HAP-1 (cell line): ENCODE measurements at regions not wholly inside any gene's neighbourhood (a gene's known extent, or its start where the extent isn't known, plus 50 kb on each side); places are given as distances from the start of the nearest gene placed in this dataset.

ENCODE experiments used
- DNase-seq, 2 experiments: peaks; one replicate each; pipeline ENCODE4 v3.0.0-alpha.2; 2016 to 2020; ENCODE audit warnings: low spot score in 2 of 2
- H3K27me3 ChIP-seq: fragments of 250-450 bp; sonication (Bioruptor Pico); 2 replicates; pipeline ENCODE4 v1.5.1; 2020; ENCODE audit warnings: low read depth, mild to moderate bottlenecking, moderate library complexity
- H3K36me3 ChIP-seq: fragments of 250-450 bp; sonication (Bioruptor Pico); replicated peaks from 2 replicates; pipeline ENCODE4 v1.5.1; 2020; ENCODE audit warnings: mild to moderate bottlenecking
- H3K4me1 ChIP-seq: fragments of 250-450 bp; sonication (Bioruptor Pico); 2 replicates; pipeline ENCODE4 v1.5.1; 2020; ENCODE audit warnings: mild to moderate bottlenecking
- H3K4me3 ChIP-seq: fragments of 250-450 bp; sonication (Bioruptor Pico); 2 replicates; pipeline ENCODE4 v1.5.1; 2020; ENCODE audit warnings: mild to moderate bottlenecking, moderate library complexity
- H3K9me3 ChIP-seq: fragments of 250-450 bp; sonication (Bioruptor Pico); 2 replicates; pipeline ENCODE4 v1.5.1; 2020; ENCODE audit warnings: mild to moderate bottlenecking, moderate library complexity
- in situ Hi-C: fragments of 300-500 bp; cut with MboI; formaldehyde crosslinking; loops from 3 replicates; pipeline ENCODE4 v1.14.3; 2020; ENCODE audit warnings: low sequenced_read_pairs, inconsistent platforms, mixed read lengths

GRCh38 chr22:34913826-34914225 lies 152.1 kb upstream of the ISX start:
- Histone ChIP-seq H3K4me3 (no peak overlapping the region), H3K36me3 (no peaks in the 10 kb centered on the region), H3K4me1 (no peaks in the 10 kb centered on the region), H3K9me3 (no peaks in the 10 kb centered on the region), H3K27me3 (no peaks in the 10 kb centered on the region)
- DNase-seq: no peak
- in situ Hi-C loops: no loop called here

DNA sequence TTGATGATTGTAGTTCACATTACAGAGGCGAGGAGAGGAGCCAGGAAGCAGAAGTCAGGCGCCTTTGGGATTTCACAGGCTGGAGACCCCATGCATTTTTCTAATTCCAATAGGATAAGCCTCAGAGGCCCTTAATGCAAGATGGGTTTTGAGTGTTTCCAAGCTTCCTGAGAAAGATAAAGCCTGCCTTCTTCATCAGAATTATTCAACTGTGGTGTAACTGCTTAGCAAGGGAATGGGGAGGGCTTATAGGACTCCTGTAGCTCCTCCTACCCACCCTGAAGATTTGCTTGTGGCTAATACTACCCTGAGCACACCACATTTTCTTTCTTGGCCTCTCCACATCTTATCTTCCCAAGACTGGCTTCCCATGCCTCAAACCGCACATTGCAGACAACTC lies 151.1 kb upstream of the ISX start:
- Histone ChIP-seq H3K27me3 (no peaks in the 10 kb centered on the region), H3K4me3 (no peak overlapping the region), H3K9me3 (no peaks in the 10 kb centered on the region), H3K36me3 (no peaks in the 10 kb centered on the region), H3K4me1 (no peaks in the 10 kb centered on the region)
- in situ Hi-C loops: no loop called here
- DNase-seq: no peak

GRCh38 chr22:34917239-34917638 lies 148.7 kb upstream of the ISX start:
- no peaks in the 10 kb centered on the region for H3K4me1 ChIP-seq
- DNase-seq: no peak
- in situ Hi-C loops: no loop called here
- H3K4me3 ChIP-seq: no peak overlapping the region
- H3K9me3 ChIP-seq: no peaks in the 10 kb centered on the region
- no peaks in the 10 kb centered on the region for H3K36me3 ChIP-seq
- no peaks in the 10 kb centered on the region for H3K27me3 ChIP-seq

DNA sequence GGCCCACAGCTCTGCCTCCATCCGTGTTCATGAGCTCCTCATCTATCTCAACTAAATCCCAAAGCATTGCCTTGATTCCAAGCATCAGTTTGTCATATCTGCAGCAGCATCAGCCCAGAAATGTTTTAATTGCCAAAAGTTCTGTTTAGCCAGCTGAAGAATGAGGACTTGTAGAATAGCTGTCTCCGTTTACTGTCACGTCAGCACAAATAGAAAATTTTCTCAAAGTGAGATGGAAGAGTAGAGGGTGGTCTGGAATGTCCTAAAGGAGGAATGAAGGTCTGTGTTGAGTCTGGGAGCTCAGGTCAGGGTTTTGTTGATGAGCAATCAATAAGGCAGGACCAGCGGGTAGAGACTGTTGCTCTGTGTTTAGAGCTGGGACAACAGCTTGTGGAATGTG lies 134.9 kb upstream of the ISX start:
- no peaks in the 10 kb centered on the region for H3K27me3 ChIP-seq
- H3K9me3 ChIP-seq: no peaks in the 10 kb centered on the region
- no peaks in the 10 kb centered on the region for H3K36me3 ChIP-seq
- no peak for DNase-seq
- H3K4me1 ChIP-seq: no peaks in the 10 kb centered on the region
- no peak overlapping the region for H3K4me3 ChIP-seq
- in situ Hi-C loops: no loop called here

GRCh38 chr22:34934261-34934660 lies 131.7 kb upstream of the ISX start:
- Histone ChIP-seq H3K27me3 (no peaks in the 10 kb centered on the region), H3K36me3 (no peaks in the 10 kb centered on the region)
- in situ Hi-C loops: no loop called here

GRCh38 chr22:34943830-34944229 lies 122.1 kb upstream of the ISX start:
- DNase-seq: no peak
- no peaks in the 10 kb centered on the region for H3K4me1 ChIP-seq
- H3K4me3 ChIP-seq: no peak overlapping the region
- H3K36me3 ChIP-seq: no peaks in the 10 kb centered on the region
- in situ Hi-C loops: no loop called here
- no peaks in the 10 kb centered on the region for H3K27me3 ChIP-seq
- H3K9me3 ChIP-seq: no peaks in the 10 kb centered on the region

More at GRCh38 chr22:34934261-34934660, 131.7 kb upstream of the ISX start:
- H3K9me3 ChIP-seq: no peaks in the 10 kb centered on the region
- no peak overlapping the region for H3K4me3 ChIP-seq
- no peaks in the 10 kb centered on the region for H3K4me1 ChIP-seq
- no peak for DNase-seq

DNA sequence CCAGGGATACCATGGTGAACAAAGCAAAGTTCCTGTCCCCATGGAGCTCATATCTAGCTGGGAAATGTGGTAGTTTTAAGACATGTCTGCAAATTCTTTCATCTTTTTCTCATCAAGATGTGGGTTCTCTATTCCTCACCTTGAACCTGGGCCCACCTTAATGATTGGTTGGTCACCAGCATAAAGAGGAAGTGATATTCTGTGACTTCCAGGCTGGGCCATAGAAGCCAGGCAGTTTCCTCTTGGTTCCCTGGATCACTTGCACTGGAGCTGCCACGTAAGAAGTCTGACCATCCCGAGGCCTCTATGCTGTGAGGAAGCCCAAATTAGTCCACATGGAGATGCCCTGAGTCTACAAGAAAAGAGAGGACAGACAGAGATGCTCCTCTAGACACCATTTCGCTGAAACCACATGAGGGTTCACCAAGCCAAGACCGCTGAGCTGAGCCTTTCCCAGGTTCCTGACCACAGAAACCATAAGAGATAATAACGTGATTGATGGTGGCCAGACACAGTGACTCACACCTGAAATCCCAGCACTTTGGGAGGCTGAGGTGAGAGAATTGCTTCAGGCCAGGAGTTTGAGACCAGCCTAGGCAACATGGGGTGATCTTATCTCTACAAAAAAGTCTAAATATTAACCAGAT lies 119.5 kb upstream of the ISX start:
- in situ Hi-C loops: no loop called here

GRCh38 chr22:34950489-34950888 lies 115.5 kb upstream of the ISX start:
- no peaks in the 10 kb centered on the region for H3K9me3 ChIP-seq
- no peak overlapping the region for H3K4me3 ChIP-seq
- H3K4me1 ChIP-seq: no peaks in the 10 kb centered on the region
- DNase-seq: no peak
- H3K27me3 ChIP-seq: no peaks in the 10 kb centered on the region
- in situ Hi-C loops: no loop called here
- no peaks in the 10 kb centered on the region for H3K36me3 ChIP-seq

More for the DNA sequence above, 119.5 kb upstream of the ISX start:
- H3K4me3 ChIP-seq: no peak overlapping the region
- no peaks in the 10 kb centered on the region for H3K27me3 ChIP-seq
- no peak for DNase-seq
- H3K4me1 ChIP-seq: no peaks in the 10 kb centered on the region
- no peaks in the 10 kb centered on the region for H3K36me3 ChIP-seq
- H3K9me3 ChIP-seq: no peaks in the 10 kb centered on the region

DNA sequence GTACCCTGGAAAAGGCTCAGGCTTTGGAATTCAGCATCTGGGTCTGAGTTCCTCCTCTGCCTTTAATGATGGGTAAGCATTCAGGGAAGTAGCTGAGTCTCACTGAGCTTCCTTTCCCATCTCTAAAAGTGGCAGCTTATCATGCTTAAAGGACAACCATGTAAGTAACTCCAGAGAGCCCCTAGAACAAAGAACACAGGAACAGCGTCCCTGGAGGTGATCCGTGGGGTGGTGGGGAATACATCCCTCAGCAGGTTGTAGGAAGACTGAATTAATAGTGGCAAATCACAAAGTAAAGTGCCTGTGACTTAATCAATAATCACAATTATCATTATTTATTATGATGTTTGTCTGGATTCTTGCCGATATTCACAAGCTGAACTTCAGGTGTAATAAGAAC lies 114.7 kb upstream of the ISX start:
- Histone ChIP-seq H3K27me3 (no peaks in the 10 kb centered on the region), H3K9me3 (no peaks in the 10 kb centered on the region), H3K36me3 (no peaks in the 10 kb centered on the region), H3K4me3 (no peak overlapping the region), H3K4me1 (no peaks in the 10 kb centered on the region)
- in situ Hi-C loops: no loop called here
- DNase-seq: no peak

- no peaks in the 10 kb centered on the region for H3K4me1 ChIP-seq
- H3K4me3 ChIP-seq: no peak overlapping the region
- H3K36me3 ChIP-seq: no peaks in the 10 kb centered on the region
- in situ Hi-C loops: no loop called here
- 0 out of 2 replicates have a peak, but pooled peaks cover 3% of the 10 kb centered on the region for H3K27me3 ChIP-seq
- DNase-seq: no peak
- no peaks in the 10 kb centered on the region for H3K9me3 ChIP-seq
These were observed 106.0 kb upstream of the ISX start for GRCh38 chr22:34960005-34960404.

DNA sequence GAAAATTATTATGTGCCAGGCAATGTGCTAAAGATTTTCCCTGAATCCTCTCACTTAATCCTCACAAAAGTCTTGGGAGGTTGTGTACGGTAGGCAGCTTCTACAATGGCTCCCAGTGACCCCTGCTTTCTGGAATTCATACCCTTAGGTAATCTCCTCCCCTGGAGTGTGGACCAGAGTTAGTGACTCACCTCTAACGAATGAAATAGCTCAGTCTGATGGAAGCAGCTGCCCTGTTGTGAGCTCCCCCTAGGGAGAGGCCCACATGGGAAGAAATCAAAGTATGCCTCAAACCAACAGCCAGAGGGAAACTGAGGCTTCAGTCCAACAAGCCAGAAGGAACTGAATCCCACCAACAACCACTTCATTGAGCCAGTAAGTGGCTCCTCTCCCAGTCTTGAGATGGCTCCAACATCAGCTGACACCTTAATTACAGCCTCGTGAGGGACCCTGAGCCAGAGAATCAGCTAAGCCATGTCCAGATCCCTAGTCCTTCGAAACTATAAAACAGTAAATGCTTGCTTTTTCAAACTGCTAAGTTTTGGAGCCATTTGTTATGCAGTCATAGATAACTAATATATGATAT lies 98.9 kb upstream of the ISX start:
- H3K4me3 ChIP-seq: no peak overlapping the region
- no peaks in the 10 kb centered on the region for H3K9me3 ChIP-seq
- no peaks in the 10 kb centered on the region for H3K27me3 ChIP-seq
- in situ Hi-C loops: no loop called here
- no peaks in the 10 kb centered on the region for H3K4me1 ChIP-seq
- DNase-seq: no peak
- no peaks in the 10 kb centered on the region for H3K36me3 ChIP-seq

DNA sequence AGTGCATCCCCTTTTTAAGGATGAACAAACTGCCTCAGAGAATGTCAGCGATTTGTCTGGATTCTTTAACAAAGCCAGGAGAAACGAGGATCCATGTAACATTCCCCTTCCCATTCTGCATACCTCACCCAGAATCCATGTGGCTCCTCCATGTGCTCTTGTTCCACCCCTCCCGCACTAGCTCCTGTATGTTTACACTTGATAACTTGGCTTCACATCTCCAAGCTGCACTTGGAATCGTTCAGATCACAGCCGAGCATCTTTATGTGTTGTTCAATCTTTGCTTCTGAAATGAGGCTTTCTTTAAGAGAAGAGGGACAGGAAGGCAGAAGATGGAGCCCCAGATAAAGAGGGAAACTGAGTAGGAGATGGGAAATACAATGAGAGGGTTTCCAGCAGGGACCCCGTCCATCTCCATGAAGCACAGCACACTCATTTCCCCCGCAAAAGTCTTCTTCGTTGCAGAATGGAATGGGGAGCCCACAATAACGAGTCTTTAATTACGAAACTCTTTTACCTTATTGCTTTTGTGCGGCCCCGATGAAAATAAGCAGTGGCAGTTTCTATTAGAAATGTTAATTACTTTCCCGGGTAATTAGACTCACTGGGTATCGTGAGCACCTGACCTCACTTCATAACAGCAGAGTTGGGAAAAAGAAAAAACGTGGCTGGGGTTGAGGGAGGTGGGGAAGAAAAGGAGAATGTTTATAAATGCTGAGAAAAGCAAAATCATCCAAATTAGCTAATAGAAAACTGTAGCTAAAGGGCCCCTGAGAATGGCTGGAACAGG lies 96.8 kb upstream of the ISX start:
- in situ Hi-C loops: no loop called here
- Histone ChIP-seq H3K4me1 (no peaks in the 10 kb centered on the region), H3K9me3 (no peaks in the 10 kb centered on the region), H3K36me3 (no peaks in the 10 kb centered on the region), H3K27me3 (no peaks in the 10 kb centered on the region), H3K4me3 (no peak overlapping the region)
- no peak for DNase-seq

- Histone ChIP-seq H3K4me1 (no peaks in the 10 kb centered on the region), H3K9me3 (no peaks in the 10 kb centered on the region), H3K4me3 (no peak overlapping the region), H3K27me3 (no peaks in the 10 kb centered on the region), H3K36me3 (no peaks in the 10 kb centered on the region)
- in situ Hi-C loops: no loop called here
- DNase-seq: no peak
These were observed 94.5 kb upstream of the ISX start for GRCh38 chr22:34971456-34971855.

DNA sequence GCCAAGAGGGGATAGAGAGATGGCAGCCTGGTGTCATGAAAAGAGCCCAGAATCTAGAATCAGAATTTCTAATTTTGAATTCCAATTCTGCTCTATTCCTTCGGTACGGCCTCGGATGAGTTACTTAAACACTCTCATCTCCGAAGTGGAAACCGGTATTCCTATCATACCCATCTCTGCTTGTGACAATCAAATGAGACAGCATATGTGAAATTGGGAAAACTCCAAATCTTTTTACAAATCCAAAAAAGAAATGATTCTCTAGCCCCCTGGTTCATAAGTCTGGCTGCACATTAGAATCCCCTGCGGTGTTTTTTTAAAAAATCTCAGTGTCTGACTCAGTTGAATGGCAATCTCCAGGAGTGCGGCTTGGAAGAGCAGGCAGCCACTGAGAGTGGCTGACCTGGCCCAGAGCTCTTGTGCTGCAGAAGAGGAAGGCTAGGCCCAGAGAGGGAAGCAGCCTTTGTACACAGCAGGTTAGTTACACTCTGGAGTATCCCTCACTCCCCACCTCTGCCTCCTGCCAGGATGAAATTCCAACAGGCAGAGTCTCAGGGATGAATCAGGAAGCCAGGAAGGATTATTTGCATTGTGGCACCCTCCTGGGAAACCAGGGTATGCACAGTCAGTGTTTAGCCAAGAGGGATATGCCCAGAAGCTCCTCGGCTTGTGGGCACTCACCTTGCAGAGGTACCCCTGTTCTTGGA lies 93.6 kb upstream of the ISX start:
- Histone ChIP-seq H3K4me3 (no peak overlapping the region), H3K9me3 (no peaks in the 10 kb centered on the region), H3K36me3 (no peaks in the 10 kb centered on the region), H3K4me1 (no peaks in the 10 kb centered on the region), H3K27me3 (no peaks in the 10 kb centered on the region)
- no peak for DNase-seq
- in situ Hi-C loops: no loop called here
